ENCODE measurements at regions not wholly inside any gene's neighbourhood (a gene's known extent, or its start where the extent isn't known, plus 50 kb on each side); places are given as distances from the start of the nearest gene placed in this dataset.

- no peak overlapping the region for H2AK5ac ChIP-seq (ENCODE audit: low read length)
- no peak overlapping the region for H3K4ac ChIP-seq (ENCODE audit: low read depth, low read length)
Observed at GRCh38 chr2:241951316-241951700, 81.8 kb downstream of the RTP5 start.

GRCh38 chr2:241951920-241952319 lies 82.4 kb downstream of the RTP5 start:
- peaks cover 3% of the 10 kb centered on the region in 2 experiments for H3K4me1 ChIP-seq (ENCODE audit: control insufficient read depth in 1 of 2, insufficient read depth in 2 of 2, low read length in 2 of 2)
- no peak overlapping the region for H3K9ac ChIP-seq (ENCODE audit: low read length)
- no CpG with 5 or more reads among the region's 11 CpGs for WGBS (ENCODE audit: extremely low coverage, insufficient coverage, insufficient read length)
- H4K12ac ChIP-seq (ENCODE audit: low read depth, low read length): no peak overlapping the region
- no peak overlapping the region for H3K4me3 ChIP-seq (ENCODE audit: low read depth, low read length)
- peaks cover 3% of the 10 kb centered on the region for H3K9me3 ChIP-seq (ENCODE audit: insufficient read depth, low read depth, low read length)
- H3K27me3 ChIP-seq (ENCODE audit: insufficient read depth, low read length): no peaks in the 10 kb centered on the region
- no peaks in the 10 kb centered on the region for H3K79me2 ChIP-seq (ENCODE audit: control insufficient read depth, insufficient read depth, low read length, poor library complexity)
- H3K14ac ChIP-seq (ENCODE audit: low read length): no peak overlapping the region
- no peak for DNase-seq
- H2BK12ac ChIP-seq (ENCODE audit: low read length): no peak overlapping the region
- H4K8ac ChIP-seq (ENCODE audit: low read depth, low read length): no peak overlapping the region
- H2BK120ac ChIP-seq (ENCODE audit: insufficient read depth, low read length, poor library complexity): no peak overlapping the region
- no peak overlapping the region for H3K23ac ChIP-seq (ENCODE audit: low read length)
- H2AK5ac ChIP-seq (ENCODE audit: low read length): no peak overlapping the region
- no peak overlapping the region for H3K4me2 ChIP-seq (ENCODE audit: low read length)
- no peaks in the 10 kb centered on the region for H3K36me3 ChIP-seq (ENCODE audit: control insufficient read depth in 1 of 2, insufficient read depth in 2 of 2, low read length in 2 of 2)
- H2BK5ac ChIP-seq (ENCODE audit: low read depth, low read length, poor library complexity): no peak overlapping the region
- no peak overlapping the region for H2AFZ ChIP-seq (ENCODE audit: insufficient read depth, low read length, poor library complexity)
- H3K27ac ChIP-seq (ENCODE audit: low read depth, low read length): no peak overlapping the region
- no peak overlapping the region for H4K91ac ChIP-seq (ENCODE audit: low read depth, low read length)
- H3K79me1 ChIP-seq (ENCODE audit: low read length): no peaks in the 10 kb centered on the region
- no peak overlapping the region for H3K4ac ChIP-seq (ENCODE audit: low read depth, low read length)
- no peak overlapping the region for H3K18ac ChIP-seq (ENCODE audit: low read length)

More at GRCh38 chr2:241951316-241951700, 81.8 kb downstream of the RTP5 start:
- no peak for DNase-seq
- Histone ChIP-seq H3K79me2 (ENCODE audit: control insufficient read depth, insufficient read depth, low read length, poor library complexity) (no peaks in the 10 kb centered on the region), H4K8ac (ENCODE audit: low read depth, low read length) (peak overlapping the region; percentile 14), H3K18ac (ENCODE audit: low read length) (no peak overlapping the region), H3K4me3 (ENCODE audit: low read depth, low read length) (no peak overlapping the region), H3K27me3 (ENCODE audit: insufficient read depth, low read length) (no peaks in the 10 kb centered on the region), H4K91ac (ENCODE audit: low read depth, low read length) (no peak overlapping the region), H3K27ac (ENCODE audit: low read depth, low read length) (no peak overlapping the region), H3K79me1 (ENCODE audit: low read length) (no peaks in the 10 kb centered on the region), H2BK5ac (ENCODE audit: low read depth, low read length, poor library complexity) (no peak overlapping the region), H2BK12ac (ENCODE audit: low read length) (no peak overlapping the region), H3K9me3 (ENCODE audit: insufficient read depth, low read depth, low read length) (peaks cover 7% of the 10 kb centered on the region), H3K4me2 (ENCODE audit: low read length) (no peak overlapping the region), H2BK120ac (ENCODE audit: insufficient read depth, low read length, poor library complexity) (no peak overlapping the region), H3K14ac (ENCODE audit: low read length) (no peak overlapping the region), H3K9ac (ENCODE audit: low read length) (no peak overlapping the region), H3K4me1 (ENCODE audit: control insufficient read depth in 1 of 2, insufficient read depth in 2 of 2, low read length in 2 of 2) (peaks cover 3% of the 10 kb centered on the region in 2 experiments), H4K12ac (ENCODE audit: low read depth, low read length) (no peak overlapping the region), H3K36me3 (ENCODE audit: control insufficient read depth in 1 of 2, insufficient read depth in 2 of 2, low read length in 2 of 2) (no peaks in the 10 kb centered on the region), H3K23ac (ENCODE audit: low read length) (no peak overlapping the region), H2AFZ (ENCODE audit: insufficient read depth, low read length, poor library complexity) (peak overlapping the region; percentile 9)
- WGBS (ENCODE audit: extremely low coverage, insufficient coverage, insufficient read length): no CpG with 5 or more reads among the region's 4 CpGs

- no peak overlapping the region for H3K9ac ChIP-seq (ENCODE audit: low read length)
- no peak overlapping the region for H2AFZ ChIP-seq (ENCODE audit: insufficient read depth, low read length, poor library complexity)
- no peaks in the 10 kb centered on the region for H3K36me3 ChIP-seq (ENCODE audit: control insufficient read depth in 1 of 2, insufficient read depth in 2 of 2, low read length in 2 of 2)
- no peak overlapping the region for H2BK5ac ChIP-seq (ENCODE audit: low read depth, low read length, poor library complexity)
- H3K27me3 ChIP-seq (ENCODE audit: insufficient read depth, low read length): no peaks in the 10 kb centered on the region
- H3K27ac ChIP-seq (ENCODE audit: low read depth, low read length): no peak overlapping the region
- H3K4ac ChIP-seq (ENCODE audit: low read depth, low read length): no peak overlapping the region
- H3K14ac ChIP-seq (ENCODE audit: low read length): no peak overlapping the region
- no peak overlapping the region for H3K23ac ChIP-seq (ENCODE audit: low read length)
- peaks cover 3% of the 10 kb centered on the region for H3K9me3 ChIP-seq (ENCODE audit: insufficient read depth, low read depth, low read length)
- H4K91ac ChIP-seq (ENCODE audit: low read depth, low read length): no peak overlapping the region
- H3K18ac ChIP-seq (ENCODE audit: low read length): no peak overlapping the region
- H2BK12ac ChIP-seq (ENCODE audit: low read length): no peak overlapping the region
- H2BK120ac ChIP-seq (ENCODE audit: insufficient read depth, low read length, poor library complexity): no peak overlapping the region
- no peak overlapping the region for H2AK5ac ChIP-seq (ENCODE audit: low read length)
- no peak for DNase-seq
- H4K12ac ChIP-seq (ENCODE audit: low read depth, low read length): no peak overlapping the region
- H3K4me3 ChIP-seq (ENCODE audit: low read depth, low read length): no peak overlapping the region
- no CpG with 5 or more reads among the region's 16 CpGs for WGBS (ENCODE audit: extremely low coverage, insufficient coverage, insufficient read length)
- no peaks in the 10 kb centered on the region for H3K79me1 ChIP-seq (ENCODE audit: low read length)
- peaks cover 3% of the 10 kb centered on the region in 2 experiments for H3K4me1 ChIP-seq (ENCODE audit: control insufficient read depth in 1 of 2, insufficient read depth in 2 of 2, low read length in 2 of 2)
- H3K4me2 ChIP-seq (ENCODE audit: low read length): no peak overlapping the region
- H4K8ac ChIP-seq (ENCODE audit: low read depth, low read length): no peak overlapping the region
- no peaks in the 10 kb centered on the region for H3K79me2 ChIP-seq (ENCODE audit: control insufficient read depth, insufficient read depth, low read length, poor library complexity)
Observed at GRCh38 chr2:241952816-241953215, 83.3 kb downstream of the RTP5 start.

- Histone ChIP-seq H2BK5ac (ENCODE audit: low read depth, low read length, poor library complexity) (no peak overlapping the region), H3K79me1 (ENCODE audit: low read length) (no peaks in the 10 kb centered on the region), H3K18ac (ENCODE audit: low read length) (no peak overlapping the region), H3K4me1 (ENCODE audit: control insufficient read depth in 1 of 2, insufficient read depth in 2 of 2, low read length in 2 of 2) (peaks cover 3% of the 10 kb centered on the region in 2 experiments), H3K23ac (ENCODE audit: low read length) (no peak overlapping the region), H4K8ac (ENCODE audit: low read depth, low read length) (no peak overlapping the region), H3K9ac (ENCODE audit: low read length) (no peak overlapping the region), H3K9me3 (ENCODE audit: insufficient read depth, low read depth, low read length) (peaks cover 3% of the 10 kb centered on the region), H2BK120ac (ENCODE audit: insufficient read depth, low read length, poor library complexity) (no peak overlapping the region), H3K79me2 (ENCODE audit: control insufficient read depth, insufficient read depth, low read length, poor library complexity) (no peaks in the 10 kb centered on the region), H3K36me3 (ENCODE audit: control insufficient read depth in 1 of 2, insufficient read depth in 2 of 2, low read length in 2 of 2) (no peaks in the 10 kb centered on the region), H2BK12ac (ENCODE audit: low read length) (no peak overlapping the region), H3K4ac (ENCODE audit: low read depth, low read length) (no peak overlapping the region), H3K4me3 (ENCODE audit: low read depth, low read length) (no peak overlapping the region), H3K4me2 (ENCODE audit: low read length) (no peak overlapping the region), H3K27me3 (ENCODE audit: insufficient read depth, low read length) (no peaks in the 10 kb centered on the region), H4K12ac (ENCODE audit: low read depth, low read length) (no peak overlapping the region), H2AFZ (ENCODE audit: insufficient read depth, low read length, poor library complexity) (no peak overlapping the region), H3K27ac (ENCODE audit: low read depth, low read length) (no peak overlapping the region), H2AK5ac (ENCODE audit: low read length) (no peak overlapping the region), H4K91ac (ENCODE audit: low read depth, low read length) (no peak overlapping the region), H3K14ac (ENCODE audit: low read length) (no peak overlapping the region)
- no CpG with 5 or more reads among the region's 33 CpGs for WGBS (ENCODE audit: extremely low coverage, insufficient coverage, insufficient read length)
- no peak for DNase-seq
Observed at GRCh38 chr2:241953324-241953928, 83.9 kb downstream of the RTP5 start.

All from trophoblast cell (in vitro differentiated cells and primary cell).